ENCODE measurements at regions not wholly inside any gene's neighbourhood (a gene's known extent, or its start where the extent isn't known, plus 50 kb on each side); places are given as distances from the start of the nearest gene placed in this dataset.

GRCh38 chr11:28756977-28757376, 648.8 kb downstream of the METTL15 start:
- DNase-seq = peak; percentile 89
- Histone ChIP-seq H3K27me3 (ENCODE audit: low read length) (no peaks in the 10 kb centered on the region), H3F3A (ENCODE audit: low read length, unreplicated experiment) (peaks cover 11% of the 10 kb centered on the region), H3K9ac (ENCODE audit: low read length) (peak overlapping the region; percentile 18; the same call in 1 of the 2 replicates), H3K9me2 (replicated peaks; ENCODE audit: low read length) (no peaks in the 10 kb centered on the region), H3K4me3 (ENCODE audit: low read length) (peak overlapping the region; percentile 16; the same call in 1 of the 2 replicates), H3K4me1 (ENCODE audit: insufficient read depth, low read length) (peaks cover 66% of the 10 kb centered on the region), H3K27ac (ENCODE audit: low read length) (peak overlapping the region; percentile 79), H3K79me2 (ENCODE audit: low read length) (peaks cover 6% of the 10 kb centered on the region), H4K20me1 (ENCODE audit: low read length) (no peaks in the 10 kb centered on the region), H2AFZ (ENCODE audit: low read length) (no peak overlapping the region), H3K36me3 (ENCODE audit: low read depth, low read length) (no peaks in the 10 kb centered on the region), H3K4me2 (ENCODE audit: low read length) (peak overlapping the region; percentile 73), H3K9me3 (ENCODE audit: low read length) (no peaks in the 10 kb centered on the region)
- CTCF ChIA-PET = interaction anchor here (0.7 to 1.4 kb wide), 2 partner anchors 263 to 1058 kb away, joined by 3 to 7 read pairs; no protein-coding TSS in a partner anchor
- POLR2A ChIA-PET (ENCODE audit: unreplicated experiment) = interaction anchor here (0.7 kb wide), 1 partner anchor 1039 kb away, joined by 3 read pairs; no protein-coding TSS in a partner anchor
- peak; percentile 59 for ATAC-seq
- intact Hi-C loops (cut with micrococcal nuclease) = loop anchor here (1.0 to 5.0 kb wide), 5 partner anchors 55 to 260 kb away; no protein-coding TSS in a partner anchor
- BruUV-seq (replicated peaks) = no TSS peak
- TF ChIP-seq CTCF (conservative IDR thresholded peaks at IDR 0.05; ENCODE audit: low read depth, low read length) (no peak), EZH2 (IDR thresholded peaks at IDR 0.05; ENCODE audit: low read length, unreplicated experiment) (no peak), EZH2phosphoT487 (IDR thresholded peaks at IDR 0.05; ENCODE audit: borderline replicate concordance, low read length) (no peak)

GRCh38 chr11:28743061-28743550, 634.9 kb downstream of the METTL15 start:
- POLR2A ChIA-PET (ENCODE audit: unreplicated experiment) = no interaction called here
- Histone ChIP-seq H3K4me2 (ENCODE audit: low read length) (no peak overlapping the region), H2AFZ (ENCODE audit: low read length) (no peak overlapping the region), H3K27me3 (ENCODE audit: low read length) (no peaks in the 10 kb centered on the region), H3K4me1 (ENCODE audit: insufficient read depth, low read length) (peaks cover 19% of the 10 kb centered on the region), H3K9ac (ENCODE audit: low read length) (no peak overlapping the region), H3F3A (ENCODE audit: low read length, unreplicated experiment) (no peaks in the 10 kb centered on the region), H3K4me3 (ENCODE audit: low read length) (no peak overlapping the region), H3K36me3 (ENCODE audit: low read depth, low read length) (peaks cover 17% of the 10 kb centered on the region), H3K9me2 (replicated peaks; ENCODE audit: low read length) (0 out of 2 replicates have a peak, but pooled peaks cover 4% of the 10 kb centered on the region), H4K20me1 (ENCODE audit: low read length) (no peaks in the 10 kb centered on the region), H3K27ac (ENCODE audit: low read length) (no peak overlapping the region), H3K9me3 (ENCODE audit: low read length) (no peaks in the 10 kb centered on the region), H3K79me2 (ENCODE audit: low read length) (0 out of 2 replicates have a peak, but pooled peaks cover 10% of the 10 kb centered on the region)
- TF ChIP-seq EZH2 (IDR thresholded peaks at IDR 0.05; ENCODE audit: low read length, unreplicated experiment) (no peak), EZH2phosphoT487 (IDR thresholded peaks at IDR 0.05; ENCODE audit: borderline replicate concordance, low read length) (no peak), CTCF (conservative IDR thresholded peaks at IDR 0.05; ENCODE audit: low read depth, low read length) (no peak)
- CTCF ChIA-PET = no interaction called here
- ATAC-seq (peak; percentile 89), DNase-seq (peak; percentile 63)
- BruUV-seq (replicated peaks) = no TSS peak
- intact Hi-C loops (cut with micrococcal nuclease) = loop anchor here (2.0 kb wide), 1 partner anchor 34 kb away; no protein-coding TSS in a partner anchor
